C1 segment of cervical spinal cord (tissue), 14 donors: ENCODE measurements at regions not wholly inside any gene's neighbourhood (a gene's known extent, or its start where the extent isn't known, plus 50 kb on each side); places are given as distances from the start of the nearest gene placed in this dataset.

Experiments used
- DNase-seq, 14 donors: peaks; one replicate each; lab custom pipeline; 2025; lab: John Stamatoyannopoulos, UW

GRCh38 chr1:4044967-4045366, 144.9 kb upstream of the C1orf174 start:
- no peak for DNase-seq

GRCh38 chr1:4045397-4046010, 145.4 kb upstream of the C1orf174 start:
- no peak for DNase-seq

- DNase-seq, result no peak
Measured at GRCh38 chr1:4046836-4047461, 146.9 kb upstream of the C1orf174 start.

GRCh38 chr1:4047666-4048065, 147.6 kb upstream of the C1orf174 start:
- no peak for DNase-seq

GRCh38 chr1:4048076-4048475, 148.0 kb upstream of the C1orf174 start:
- DNase-seq, result no peak

- no peak for DNase-seq
Measured at GRCh38 chr1:4048921-4049320, 148.8 kb upstream of the C1orf174 start.

- DNase-seq, result no peak
Measured at GRCh38 chr1:4050998-4051397, 150.9 kb upstream of the C1orf174 start.

- no peak for DNase-seq
Measured at GRCh38 chr1:4052657-4053056, 152.6 kb upstream of the C1orf174 start.

- no peak for DNase-seq
Measured at GRCh38 chr1:4053160-4053748, 153.2 kb upstream of the C1orf174 start.

GRCh38 chr1:4053774-4054173, 153.7 kb upstream of the C1orf174 start:
- no peak for DNase-seq

- DNase-seq, result no peak
Measured at GRCh38 chr1:4055294-4055967, 155.4 kb upstream of the C1orf174 start.

GRCh38 chr1:4056422-4056821, 156.3 kb upstream of the C1orf174 start:
- no peak for DNase-seq

GRCh38 chr1:4056989-4057388, 156.9 kb upstream of the C1orf174 start:
- DNase-seq, result no peak

- no peak for DNase-seq
Measured at GRCh38 chr1:4057603-4058002, 157.5 kb upstream of the C1orf174 start.

- DNase-seq, result no peak
Measured at GRCh38 chr1:4058122-4058521, 158.1 kb upstream of the C1orf174 start.

- DNase-seq, result no peak
Measured at GRCh38 chr1:4058706-4059105, 158.6 kb upstream of the C1orf174 start.

GRCh38 chr1:4059270-4059669, 159.2 kb upstream of the C1orf174 start:
- DNase-seq, result no peak

GRCh38 chr1:4060850-4061249, 160.8 kb upstream of the C1orf174 start:
- no peak for DNase-seq

GRCh38 chr1:4061521-4062031, 161.5 kb upstream of the C1orf174 start:
- no peak for DNase-seq

GRCh38 chr1:4062041-4062440, 162.0 kb upstream of the C1orf174 start:
- no peak for DNase-seq

- DNase-seq, result no peak
Measured at GRCh38 chr1:4062560-4062959, 162.5 kb upstream of the C1orf174 start.

GRCh38 chr1:4062992-4063391, 162.9 kb upstream of the C1orf174 start:
- no peak for DNase-seq

GRCh38 chr1:4063516-4063915, 163.4 kb upstream of the C1orf174 start:
- no peak for DNase-seq
